Activated CD4-positive, alpha-beta memory T cell treated with anti-CD3 and anti-CD28 coated beads for 36 hours (primary cell): ENCODE measurements at regions not wholly inside any gene's neighbourhood (a gene's known extent, or its start where the extent isn't known, plus 50 kb on each side); places are given as distances from the start of the nearest gene placed in this dataset.

Experiments
- CTCF ChIA-PET: fragments of 350-600 bp; sonication (Branson Sonifier 250); formaldehyde crosslinking; loops from one replicate; lab custom pipeline; 2021; ENCODE audit warnings: antibody characterized with exemption, inconsistent platforms; lab: Charles Lee
- POLR2A ChIA-PET: fragments of 350-600 bp; sonication (Branson Sonifier 250); formaldehyde crosslinking; loops from one replicate; lab custom pipeline; 2021; ENCODE audit warnings: antibody characterized with exemption; lab: Charles Lee
- DNase-seq: peaks from one replicate; pipeline ENCODE4 v3.0.0-alpha.2; 2020
- H3K27ac Mint-ChIP-seq: one replicate; pipeline ENCODE4 v1.8.0; 2021; ENCODE audit warnings: mixed read lengths
- H3K27me3 Mint-ChIP-seq: one replicate; pipeline ENCODE4 v1.8.0; 2021; ENCODE audit warnings: mixed read lengths
- H3K36me3 Mint-ChIP-seq: one replicate; pipeline ENCODE4 v1.8.0; 2021; ENCODE audit warnings: mixed read lengths
- H3K4me1 Mint-ChIP-seq: one replicate; pipeline ENCODE4 v1.8.0; 2021; ENCODE audit warnings: low read depth, mixed read lengths
- H3K4me3 Mint-ChIP-seq: one replicate; pipeline ENCODE4 v1.8.0; 2021; ENCODE audit warnings: mild to moderate bottlenecking, mixed read lengths
- H3K9me3 Mint-ChIP-seq: one replicate; pipeline ENCODE4 v1.8.0; 2021; ENCODE audit warnings: mixed read lengths
- intact Hi-C: fragments of 100-400 bp; cut with micrococcal nuclease; formaldehyde crosslinking; loops from one replicate; pipeline ENCODE4 v1.15.1; 2023

- H3K4me1 Mint-ChIP-seq, result no peaks in the 10 kb centered on the region
- no peak overlapping the region for H3K27ac Mint-ChIP-seq
- intact Hi-C loops, result no loop called here
- DNase-seq, result no peak
- no peaks in the 10 kb centered on the region for H3K27me3 Mint-ChIP-seq
- no peaks in the 10 kb centered on the region for H3K9me3 Mint-ChIP-seq
- CTCF ChIA-PET, result no interaction called here
- H3K4me3 Mint-ChIP-seq, result no peak overlapping the region
- POLR2A ChIA-PET, result no interaction called here
- no peaks in the 10 kb centered on the region for H3K36me3 Mint-ChIP-seq
These were observed 1258.2 kb upstream of the ALCAM start for GRCh38 chr3:104108522-104108921.

GRCh38 chr3:104126463-104126862 is 1240.2 kb upstream of the ALCAM start:
- Mint-ChIP-seq H3K27ac (no peak overlapping the region), H3K4me1 (no peaks in the 10 kb centered on the region), H3K4me3 (no peak overlapping the region), H3K9me3 (peaks cover 12% of the 10 kb centered on the region), H3K36me3 (no peaks in the 10 kb centered on the region), H3K27me3 (no peaks in the 10 kb centered on the region)
- POLR2A ChIA-PET, result no interaction called here
- DNase-seq, result no peak
- intact Hi-C loops, result no loop called here
- CTCF ChIA-PET, result no interaction called here

GRCh38 chr3:104126864-104127553 is 1239.7 kb upstream of the ALCAM start:
- Mint-ChIP-seq H3K9me3 (peaks cover 12% of the 10 kb centered on the region), H3K4me3 (no peak overlapping the region), H3K4me1 (no peaks in the 10 kb centered on the region), H3K27ac (no peak overlapping the region), H3K27me3 (no peaks in the 10 kb centered on the region), H3K36me3 (no peaks in the 10 kb centered on the region)
- no peak for DNase-seq
- intact Hi-C loops, result no loop called here
- CTCF ChIA-PET, result no interaction called here
- POLR2A ChIA-PET, result no interaction called here

- ChIA-PET CTCF (no interaction called here), POLR2A (no interaction called here)
- no peaks in the 10 kb centered on the region for H3K27me3 Mint-ChIP-seq
- no peaks in the 10 kb centered on the region for H3K36me3 Mint-ChIP-seq
- no peaks in the 10 kb centered on the region for H3K4me1 Mint-ChIP-seq
- intact Hi-C loops, result no loop called here
- DNase-seq, result no peak
- peaks cover 12% of the 10 kb centered on the region for H3K9me3 Mint-ChIP-seq
- H3K27ac Mint-ChIP-seq, result no peak overlapping the region
- no peak overlapping the region for H3K4me3 Mint-ChIP-seq
These were observed 1238.9 kb upstream of the ALCAM start for GRCh38 chr3:104127830-104128229.

GRCh38 chr3:104132566-104133403 is 1233.9 kb upstream of the ALCAM start:
- Mint-ChIP-seq H3K27ac (no peak overlapping the region), H3K4me3 (no peak overlapping the region), H3K36me3 (no peaks in the 10 kb centered on the region), H3K4me1 (no peaks in the 10 kb centered on the region), H3K9me3 (peaks cover 12% of the 10 kb centered on the region), H3K27me3 (no peaks in the 10 kb centered on the region)
- CTCF ChIA-PET, result no interaction called here
- POLR2A ChIA-PET, result no interaction called here
- DNase-seq, result no peak
- intact Hi-C loops, result no loop called here

- Mint-ChIP-seq H3K27ac (no peak overlapping the region), H3K4me1 (no peaks in the 10 kb centered on the region), H3K27me3 (no peaks in the 10 kb centered on the region), H3K36me3 (no peaks in the 10 kb centered on the region), H3K9me3 (peaks cover 9% of the 10 kb centered on the region), H3K4me3 (no peak overlapping the region)
- DNase-seq, result no peak
- ChIA-PET POLR2A (no interaction called here), CTCF (no interaction called here)
- intact Hi-C loops, result no loop called here
These were observed 1233.1 kb upstream of the ALCAM start for GRCh38 chr3:104133630-104134029.

GRCh38 chr3:104137116-104137515 is 1229.6 kb upstream of the ALCAM start:
- CTCF ChIA-PET, result no interaction called here
- Mint-ChIP-seq H3K27ac (no peak overlapping the region), H3K4me3 (no peak overlapping the region), H3K4me1 (no peaks in the 10 kb centered on the region), H3K36me3 (no peaks in the 10 kb centered on the region), H3K27me3 (no peaks in the 10 kb centered on the region), H3K9me3 (no peaks in the 10 kb centered on the region)
- intact Hi-C loops, result no loop called here
- POLR2A ChIA-PET, result no interaction called here
- no peak for DNase-seq

GRCh38 chr3:104145164-104145563 is 1221.5 kb upstream of the ALCAM start:
- H3K36me3 Mint-ChIP-seq, result no peaks in the 10 kb centered on the region
- POLR2A ChIA-PET, result no interaction called here
- no peak overlapping the region for H3K4me3 Mint-ChIP-seq
- CTCF ChIA-PET, result no interaction called here
- intact Hi-C loops, result no loop called here
- H3K9me3 Mint-ChIP-seq, result no peaks in the 10 kb centered on the region
- DNase-seq, result no peak
- no peaks in the 10 kb centered on the region for H3K4me1 Mint-ChIP-seq
- no peaks in the 10 kb centered on the region for H3K27me3 Mint-ChIP-seq
- H3K27ac Mint-ChIP-seq, result no peak overlapping the region

- H3K9me3 Mint-ChIP-seq, result no peaks in the 10 kb centered on the region
- ChIA-PET POLR2A (no interaction called here), CTCF (no interaction called here)
- DNase-seq, result no peak
- no peak overlapping the region for H3K27ac Mint-ChIP-seq
- H3K4me1 Mint-ChIP-seq, result no peaks in the 10 kb centered on the region
- no peaks in the 10 kb centered on the region for H3K36me3 Mint-ChIP-seq
- no peaks in the 10 kb centered on the region for H3K27me3 Mint-ChIP-seq
- intact Hi-C loops, result no loop called here
- no peak overlapping the region for H3K4me3 Mint-ChIP-seq
These were observed 1217.6 kb upstream of the ALCAM start for GRCh38 chr3:104149154-104149553.

GRCh38 chr3:104150724-104151123 is 1216.0 kb upstream of the ALCAM start:
- Mint-ChIP-seq H3K4me3 (no peak overlapping the region), H3K9me3 (no peaks in the 10 kb centered on the region), H3K27ac (no peak overlapping the region), H3K36me3 (no peaks in the 10 kb centered on the region), H3K27me3 (no peaks in the 10 kb centered on the region), H3K4me1 (no peaks in the 10 kb centered on the region)
- ChIA-PET CTCF (no interaction called here), POLR2A (no interaction called here)
- no peak for DNase-seq
- intact Hi-C loops, result no loop called here

- Mint-ChIP-seq H3K9me3 (no peaks in the 10 kb centered on the region), H3K4me3 (no peak overlapping the region), H3K4me1 (no peaks in the 10 kb centered on the region), H3K27me3 (no peaks in the 10 kb centered on the region), H3K27ac (no peak overlapping the region), H3K36me3 (no peaks in the 10 kb centered on the region)
- ChIA-PET CTCF (no interaction called here), POLR2A (no interaction called here)
- intact Hi-C loops, result no loop called here
- no peak for DNase-seq
These were observed 1211.8 kb upstream of the ALCAM start for GRCh38 chr3:104154896-104155295.

GRCh38 chr3:104165866-104166265 is 1200.8 kb upstream of the ALCAM start:
- POLR2A ChIA-PET, result no interaction called here
- no peak overlapping the region for H3K27ac Mint-ChIP-seq
- H3K27me3 Mint-ChIP-seq, result no peaks in the 10 kb centered on the region
- H3K4me3 Mint-ChIP-seq, result no peak overlapping the region
- intact Hi-C loops, result no loop called here
- no peaks in the 10 kb centered on the region for H3K36me3 Mint-ChIP-seq
- H3K4me1 Mint-ChIP-seq, result no peaks in the 10 kb centered on the region
- peaks cover 20% of the 10 kb centered on the region for H3K9me3 Mint-ChIP-seq
- no peak for DNase-seq
- CTCF ChIA-PET, result no interaction called here

- Mint-ChIP-seq H3K9me3 (peaks cover 20% of the 10 kb centered on the region), H3K4me3 (no peak overlapping the region), H3K36me3 (no peaks in the 10 kb centered on the region), H3K27me3 (no peaks in the 10 kb centered on the region), H3K27ac (no peak overlapping the region), H3K4me1 (no peaks in the 10 kb centered on the region)
- POLR2A ChIA-PET, result no interaction called here
- intact Hi-C loops, result no loop called here
- no peak for DNase-seq
- CTCF ChIA-PET, result no interaction called here
These were observed 1198.3 kb upstream of the ALCAM start for GRCh38 chr3:104168386-104168785.
